ENCODE measurements at regions not wholly inside any gene's neighbourhood (a gene's known extent, or its start where the extent isn't known, plus 50 kb on each side); places are given as distances from the start of the nearest gene placed in this dataset.

- H3K4me1 ChIP-seq (ENCODE audit: control insufficient read depth, insufficient read depth, low read length) = no peaks in the 10 kb centered on the region
- intact Hi-C loops (cut with micrococcal nuclease; ENCODE audit: unreplicated experiment) = no loop called here
- BruUV-seq (replicated peaks) = no TSS peak
- no peak overlapping the region for H3K27ac ChIP-seq (ENCODE audit: low read length)
- no peaks in the 10 kb centered on the region for H3K9me3 ChIP-seq (ENCODE audit: control insufficient read depth, insufficient read depth, low read depth, low read length)
- DNase-seq (ENCODE audit: low read depth, low spot score) (no peak), ATAC-seq (no peak)
- H3K36me3 ChIP-seq (ENCODE audit: control insufficient read depth, insufficient read depth, low read length) = no peaks in the 10 kb centered on the region
- no peak overlapping the region for H3K4me3 ChIP-seq (ENCODE audit: low read depth in 2 of 2, low read length in 2 of 2)
- TF ChIP-seq POLR2AphosphoS5 (IDR thresholded peaks at IDR 0.05; ENCODE audit: low read depth, low read length) (no peak), REST (IDR thresholded peaks at IDR 0.05; ENCODE audit: insufficient read depth in 1 of 2, low read depth in 2 of 2, low read length in 1 of 2) (no peak), TCF7L2 (IDR thresholded peaks at IDR 0.05; ENCODE audit: low read depth, low read length) (no peak), SIN3A (IDR thresholded peaks at IDR 0.05; ENCODE audit: borderline replicate concordance, insufficient read depth, low read depth, low read length) (no peak)
- TF ChIP-seq, protein P1, sequence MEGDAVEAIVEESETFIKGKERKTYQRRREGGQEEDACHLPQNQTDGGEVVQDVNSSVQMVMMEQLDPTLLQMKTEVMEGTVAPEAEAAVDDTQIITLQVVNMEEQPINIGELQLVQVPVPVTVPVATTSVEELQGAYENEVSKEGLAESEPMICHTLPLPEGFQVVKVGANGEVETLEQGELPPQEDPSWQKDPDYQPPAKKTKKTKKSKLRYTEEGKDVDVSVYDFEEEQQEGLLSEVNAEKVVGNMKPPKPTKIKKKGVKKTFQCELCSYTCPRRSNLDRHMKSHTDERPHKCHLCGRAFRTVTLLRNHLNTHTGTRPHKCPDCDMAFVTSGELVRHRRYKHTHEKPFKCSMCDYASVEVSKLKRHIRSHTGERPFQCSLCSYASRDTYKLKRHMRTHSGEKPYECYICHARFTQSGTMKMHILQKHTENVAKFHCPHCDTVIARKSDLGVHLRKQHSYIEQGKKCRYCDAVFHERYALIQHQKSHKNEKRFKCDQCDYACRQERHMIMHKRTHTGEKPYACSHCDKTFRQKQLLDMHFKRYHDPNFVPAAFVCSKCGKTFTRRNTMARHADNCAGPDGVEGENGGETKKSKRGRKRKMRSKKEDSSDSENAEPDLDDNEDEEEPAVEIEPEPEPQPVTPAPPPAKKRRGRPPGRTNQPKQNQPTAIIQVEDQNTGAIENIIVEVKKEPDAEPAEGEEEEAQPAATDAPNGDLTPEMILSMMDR (IDR thresholded peaks at IDR 0.05) = no peak
- in situ Hi-C loops (cut with HindIII; ENCODE audit: low pct_unique_long_range_greater_than_20kb, low sequenced_read_pairs) = no loop called here
- ChIA-PET POLR2A (no interaction called here), CTCF (no interaction called here)
- H3K27me3 ChIP-seq (ENCODE audit: control insufficient read depth, insufficient read depth, low read length) = no peaks in the 10 kb centered on the region
These were observed 621.2 kb downstream of the TBC1D4 start for GRCh38 chr13:74860789-74861188.

DNA sequence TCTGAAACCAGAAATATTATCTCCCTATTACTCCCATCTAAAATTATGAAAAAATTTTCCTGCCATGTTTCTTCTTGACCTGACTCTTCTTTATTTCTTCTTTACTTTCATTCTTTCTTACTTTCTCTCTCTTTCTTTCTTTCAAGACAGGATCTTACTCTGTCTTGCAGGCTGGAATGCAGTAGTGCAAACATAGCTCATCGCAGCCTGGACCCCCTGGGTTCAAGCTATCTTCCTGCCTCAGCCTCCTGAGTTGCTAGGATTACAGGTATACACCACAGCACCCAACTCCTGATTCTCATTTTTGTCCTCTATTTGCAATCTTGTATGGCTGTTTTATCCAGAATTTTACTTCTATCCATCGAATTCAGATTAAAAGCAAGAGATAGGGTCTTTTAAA lies 631.1 kb downstream of the TBC1D4 start:
- BruUV-seq (replicated peaks) = no TSS peak
- DNase-seq (ENCODE audit: low read depth, low spot score) = no peak
- H3K9me3 ChIP-seq (ENCODE audit: control insufficient read depth, insufficient read depth, low read depth, low read length) = no peaks in the 10 kb centered on the region
- no peak overlapping the region for H3K4me3 ChIP-seq (ENCODE audit: low read depth in 2 of 2, low read length in 2 of 2)
- in situ Hi-C loops (cut with HindIII; ENCODE audit: low pct_unique_long_range_greater_than_20kb, low sequenced_read_pairs) = no loop called here
- POLR2A ChIA-PET = no interaction called here
- TF ChIP-seq TCF7L2 (IDR thresholded peaks at IDR 0.05; ENCODE audit: low read depth, low read length) = no peak
- TF ChIP-seq, protein P1 (IDR thresholded peaks at IDR 0.05) = no peak
- H3K36me3 ChIP-seq (ENCODE audit: control insufficient read depth, insufficient read depth, low read length) = no peaks in the 10 kb centered on the region
- H3K27me3 ChIP-seq (ENCODE audit: control insufficient read depth, insufficient read depth, low read length) = no peaks in the 10 kb centered on the region
- no peak overlapping the region for H3K27ac ChIP-seq (ENCODE audit: low read length)
- no peaks in the 10 kb centered on the region for H3K4me1 ChIP-seq (ENCODE audit: control insufficient read depth, insufficient read depth, low read length)
- no peak for ATAC-seq
- CTCF ChIA-PET = no interaction called here
- intact Hi-C loops (cut with micrococcal nuclease; ENCODE audit: unreplicated experiment) = no loop called here

- DNase-seq (ENCODE audit: low read depth, low spot score) (no peak), ATAC-seq (no peak)
- in situ Hi-C loops (cut with HindIII; ENCODE audit: low pct_unique_long_range_greater_than_20kb, low sequenced_read_pairs) = no loop called here
- Histone ChIP-seq H3K27ac (ENCODE audit: low read length) (no peak overlapping the region), H3K4me1 (ENCODE audit: control insufficient read depth, insufficient read depth, low read length) (no peaks in the 10 kb centered on the region), H3K27me3 (ENCODE audit: control insufficient read depth, insufficient read depth, low read length) (no peaks in the 10 kb centered on the region), H3K9me3 (ENCODE audit: control insufficient read depth, insufficient read depth, low read depth, low read length) (no peaks in the 10 kb centered on the region), H3K4me3 (ENCODE audit: low read depth in 2 of 2, low read length in 2 of 2) (no peak overlapping the region), H3K36me3 (ENCODE audit: control insufficient read depth, insufficient read depth, low read length) (no peaks in the 10 kb centered on the region)
- CTCF ChIA-PET = no interaction called here
- TF ChIP-seq TCF7L2 (IDR thresholded peaks at IDR 0.05; ENCODE audit: low read depth, low read length) = no peak
- no peak for TF ChIP-seq POLR2AphosphoS5 (IDR thresholded peaks at IDR 0.05; ENCODE audit: low read depth, low read length)
- POLR2A ChIA-PET = no interaction called here
- intact Hi-C loops (cut with micrococcal nuclease; ENCODE audit: unreplicated experiment) = no loop called here
- no TSS peak for BruUV-seq (replicated peaks)
These were observed 634.0 kb downstream of the TBC1D4 start for GRCh38 chr13:74847966-74848365.

Measured in Panc1 (cell line).